ENCODE measurements at regions not wholly inside any gene's neighbourhood (a gene's known extent, or its start where the extent isn't known, plus 50 kb on each side); places are given as distances from the start of the nearest gene placed in this dataset.
"Not testable (repeated sequence)": the region's sequence is repeated elsewhere in the genome, so short reads cannot be mapped to it uniquely, and the experiment has no call there.

GRCh38 chr6:131336596-131336995 lies 201.3 kb downstream of the AKAP7 start:
- DNase-seq (ENCODE audit: insufficient read length, low spot score) = no peak
- FAIRE-seq = no peak
- no peak for TF ChIP-seq POLR2A (IDR thresholded peaks at IDR 0.05; ENCODE audit: low read depth, low read length)

- DNase-seq (ENCODE audit: insufficient read length, low spot score); FAIRE-seq: not testable (repeated sequence)
These were observed 211.6 kb downstream of the AKAP7 start for GRCh38 chr6:131346896-131347295.

GRCh38 chr6:131348572-131348971 lies 213.3 kb downstream of the AKAP7 start:
- FAIRE-seq (no peak), DNase-seq (ENCODE audit: insufficient read length, low spot score) (no peak)
- TF ChIP-seq POLR2A (IDR thresholded peaks at IDR 0.05; ENCODE audit: low read depth, low read length) = no peak

GRCh38 chr6:131349199-131349598 lies 213.9 kb downstream of the AKAP7 start:
- FAIRE-seq (no peak), DNase-seq (ENCODE audit: insufficient read length, low spot score) (no peak)
- TF ChIP-seq POLR2A (IDR thresholded peaks at IDR 0.05; ENCODE audit: low read depth, low read length) = no peak

- FAIRE-seq (no peak), DNase-seq (ENCODE audit: insufficient read length, low spot score) (no peak)
- TF ChIP-seq POLR2A (IDR thresholded peaks at IDR 0.05; ENCODE audit: low read depth, low read length) = no peak
These were observed 217.8 kb downstream of the AKAP7 start for GRCh38 chr6:131353106-131353505.

GRCh38 chr6:131353876-131354275 lies 218.6 kb downstream of the AKAP7 start:
- FAIRE-seq = no peak
- no peak for DNase-seq (ENCODE audit: insufficient read length, low spot score)
- TF ChIP-seq POLR2A (IDR thresholded peaks at IDR 0.05; ENCODE audit: low read depth, low read length) = no peak

- DNase-seq (ENCODE audit: insufficient read length, low spot score) = no peak
- no peak for TF ChIP-seq POLR2A (IDR thresholded peaks at IDR 0.05; ENCODE audit: low read depth, low read length)
- no peak for FAIRE-seq
These were observed 218.7 kb upstream of the ARG1 start for GRCh38 chr6:131354356-131354755.

- DNase-seq (ENCODE audit: insufficient read length, low spot score) = no peak
- FAIRE-seq = no peak
- TF ChIP-seq POLR2A (IDR thresholded peaks at IDR 0.05; ENCODE audit: low read depth, low read length) = no peak
These were observed 216.9 kb upstream of the ARG1 start for GRCh38 chr6:131356161-131356560.

GRCh38 chr6:131357501-131357900 lies 215.5 kb upstream of the ARG1 start:
- FAIRE-seq (no peak), DNase-seq (ENCODE audit: insufficient read length, low spot score) (no peak)
- no peak for TF ChIP-seq POLR2A (IDR thresholded peaks at IDR 0.05; ENCODE audit: low read depth, low read length)

- TF ChIP-seq POLR2A (IDR thresholded peaks at IDR 0.05; ENCODE audit: low read depth, low read length) = no peak
- peak; percentile 9 for DNase-seq (ENCODE audit: insufficient read length, low spot score)
- no peak for FAIRE-seq
These were observed 211.0 kb upstream of the ARG1 start for GRCh38 chr6:131362070-131362469.

GRCh38 chr6:131362696-131363095 lies 210.3 kb upstream of the ARG1 start:
- TF ChIP-seq POLR2A (IDR thresholded peaks at IDR 0.05; ENCODE audit: low read depth, low read length) = no peak
- no peak for DNase-seq (ENCODE audit: insufficient read length, low spot score)
- FAIRE-seq = no peak

GRCh38 chr6:131363947-131364834 lies 208.8 kb upstream of the ARG1 start:
- no peak for DNase-seq (ENCODE audit: insufficient read length, low spot score)
- no peak for FAIRE-seq
- TF ChIP-seq POLR2A (IDR thresholded peaks at IDR 0.05; ENCODE audit: low read depth, low read length) = no peak

GRCh38 chr6:131366223-131366622 lies 206.8 kb upstream of the ARG1 start:
- FAIRE-seq (no peak), DNase-seq (ENCODE audit: insufficient read length, low spot score) (no peak)
- no peak for TF ChIP-seq POLR2A (IDR thresholded peaks at IDR 0.05; ENCODE audit: low read depth, low read length)

- no peak for TF ChIP-seq POLR2A (IDR thresholded peaks at IDR 0.05; ENCODE audit: low read depth, low read length)
- FAIRE-seq (no peak), DNase-seq (ENCODE audit: insufficient read length, low spot score) (no peak)
These were observed 205.7 kb upstream of the ARG1 start for GRCh38 chr6:131367206-131367873.
